GM12865 (cell line): ENCODE measurements at regions not wholly inside any gene's neighbourhood (a gene's known extent, or its start where the extent isn't known, plus 50 kb on each side); places are given as distances from the start of the nearest gene placed in this dataset.
"Not testable (repeated sequence)": the region's sequence is repeated elsewhere in the genome, so short reads cannot be mapped to it uniquely, and the experiment has no call there.

Experiments used
- DNase-seq: peaks from one replicate; pipeline ENCODE4 v3.0.0; 2010; ENCODE audit warnings: low read depth
- H3K4me3 ChIP-seq: 2 replicates; pipeline ENCODE4 v1.5.1; 2011; ENCODE audit warnings: mild to moderate bottlenecking, low read depth, low read length, control low read depth

GRCh38 chr1:83251687-83252086 lies 747.2 kb downstream of the TTLL7 start:
- H3K4me3 ChIP-seq, DNase-seq: not testable (repeated sequence)

GRCh38 chr1:83246780-83247179 lies 752.2 kb downstream of the TTLL7 start:
- H3K4me3 ChIP-seq, DNase-seq: not testable (repeated sequence)

GRCh38 chr1:83244832-83245231 lies 754.1 kb downstream of the TTLL7 start:
- peak; percentile 17 for DNase-seq
- not testable (repeated sequence) for H3K4me3 ChIP-seq

GRCh38 chr1:83239568-83239967 lies 759.4 kb downstream of the TTLL7 start:
- DNase-seq, H3K4me3 ChIP-seq: not testable (repeated sequence)

GRCh38 chr1:83238654-83239053 lies 760.3 kb downstream of the TTLL7 start:
- not testable (repeated sequence) for DNase-seq, H3K4me3 ChIP-seq

- not testable (repeated sequence) for DNase-seq, H3K4me3 ChIP-seq
Observed at GRCh38 chr1:83219788-83220187, 779.1 kb downstream of the TTLL7 start.

GRCh38 chr1:83218036-83218716 lies 780.8 kb downstream of the TTLL7 start:
- DNase-seq, H3K4me3 ChIP-seq: not testable (repeated sequence)

GRCh38 chr1:83214317-83214716 lies 784.6 kb downstream of the TTLL7 start:
- DNase-seq, H3K4me3 ChIP-seq: not testable (repeated sequence)

- not testable (repeated sequence) for DNase-seq
Observed at GRCh38 chr1:83213648-83214047, 785.3 kb downstream of the TTLL7 start.

GRCh38 chr1:83212033-83212432 lies 786.9 kb downstream of the TTLL7 start:
- not testable (repeated sequence) for DNase-seq, H3K4me3 ChIP-seq

More at GRCh38 chr1:83213648-83214047, 785.3 kb downstream of the TTLL7 start:
- not testable (repeated sequence) for H3K4me3 ChIP-seq

- DNase-seq, H3K4me3 ChIP-seq: not testable (repeated sequence)
Observed at GRCh38 chr1:83208540-83208939, 790.4 kb downstream of the TTLL7 start.

GRCh38 chr1:83194610-83195009 lies 804.3 kb downstream of the TTLL7 start:
- not testable (repeated sequence) for DNase-seq, H3K4me3 ChIP-seq

- not testable (repeated sequence) for DNase-seq, H3K4me3 ChIP-seq
Observed at GRCh38 chr1:83182033-83182728, 816.8 kb downstream of the TTLL7 start.

GRCh38 chr1:83180621-83181020 lies 818.3 kb downstream of the TTLL7 start:
- H3K4me3 ChIP-seq, DNase-seq: not testable (repeated sequence)

GRCh38 chr1:83167634-83168033 lies 831.3 kb downstream of the TTLL7 start:
- not testable (repeated sequence) for DNase-seq, H3K4me3 ChIP-seq

- DNase-seq, H3K4me3 ChIP-seq: not testable (repeated sequence)
Observed at GRCh38 chr1:83163879-83164475, 835.0 kb downstream of the TTLL7 start.

- H3K4me3 ChIP-seq, DNase-seq: not testable (repeated sequence)
Observed at GRCh38 chr1:83158924-83159323, 840.0 kb downstream of the TTLL7 start.

GRCh38 chr1:83154306-83154705 lies 844.6 kb downstream of the TTLL7 start:
- DNase-seq, H3K4me3 ChIP-seq: not testable (repeated sequence)

- not testable (repeated sequence) for H3K4me3 ChIP-seq, DNase-seq
Observed at GRCh38 chr1:83151167-83151898, 847.6 kb downstream of the TTLL7 start.
